ENCODE measurements at regions not wholly inside any gene's neighbourhood (a gene's known extent, or its start where the extent isn't known, plus 50 kb on each side); places are given as distances from the start of the nearest gene placed in this dataset.

DNA sequence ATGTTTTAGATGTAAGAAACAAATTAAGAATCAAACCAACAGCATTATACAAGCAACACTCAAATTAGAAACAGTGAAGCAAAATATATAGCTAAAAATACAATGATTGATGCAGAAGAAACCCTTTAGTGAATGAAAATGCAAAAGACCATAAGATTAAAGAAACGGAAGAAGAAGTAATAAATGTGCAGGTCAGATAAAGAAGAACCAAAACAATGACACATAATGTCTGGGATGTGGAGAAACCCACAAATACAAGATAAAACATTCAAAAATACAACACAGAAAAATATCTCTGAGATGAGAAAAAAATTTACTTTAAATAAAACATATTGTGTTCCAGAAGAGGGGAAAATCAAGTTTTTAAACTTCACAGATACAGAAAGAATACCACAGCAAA is 73.4 kb upstream of the AVPR1A start:
- no peak for TF ChIP-seq POLR2AphosphoS5 (IDR thresholded peaks at IDR 0.05; ENCODE audit: low read depth, low read length)
- no peak for TF ChIP-seq POLR2A (IDR thresholded peaks at IDR 0.05; ENCODE audit: low read depth, low read length)
- TF ChIP-seq TAF1 (IDR thresholded peaks at IDR 0.05; ENCODE audit: low read depth, low read length): no peak
- TF ChIP-seq PAX5 (IDR thresholded peaks at IDR 0.05; ENCODE audit: insufficient read depth, low read length, severe bottlenecking): no peak
- TF ChIP-seq SPI1 (IDR thresholded peaks at IDR 0.05; ENCODE audit: low read depth, low read length): no peak

Data from GM12891 (cell line).